Right atrium auricular region (tissue), 2 donors: ENCODE measurements at regions not wholly inside any gene's neighbourhood (a gene's known extent, or its start where the extent isn't known, plus 50 kb on each side); places are given as distances from the start of the nearest gene placed in this dataset.
A peak's percentile ranks its signal among the peaks of the same experiment; 100 is the strongest.

Experiments
- DNase-seq: peaks from one replicate; pipeline ENCODE4 v3.0.0-alpha.2; 2019; ENCODE audit warnings: low spot score
- H3K27ac ChIP-seq, 2 donors: fragments of 200-600 bp; sonication (generic); 1 replicate in 1 of 2; 2 replicates in 1 of 2; pipeline ENCODE4 v1.5.1; 2016 to 2019
- H3K27me3 ChIP-seq, 2 donors: fragments of 200-600 bp; sonication (generic); one replicate each; pipeline versions ENCODE4 v1.5.1 to v1.6.0; 2017 to 2019
- H3K36me3 ChIP-seq: fragments of 200-600 bp; sonication (generic); one replicate; pipeline ENCODE4 v1.5.1; 2016
- H3K4me1 ChIP-seq, 2 donors: fragments of 200-600 bp; sonication (generic); one replicate each; pipeline versions ENCODE4 v1.5.1 to v1.6.0; 2017 to 2019
- H3K4me3 ChIP-seq, 2 donors: fragments of 200-600 bp; sonication (generic); 1 replicate in 1 of 2; 2 replicates in 1 of 2; pipeline ENCODE4 v1.5.1; 2017 to 2019; ENCODE audit warnings: mild to moderate bottlenecking in 1 of 2, moderate library complexity in 1 of 2
- H3K9me3 ChIP-seq, 2 donors: fragments of 200-600 bp; sonication (generic); one replicate each; pipeline ENCODE4 v1.5.1; 2019
- TF ChIP-seq, protein P1 (sequence below), 2 donors: fragments of 200-600 bp; sonication (generic); IDR thresholded peaks; one replicate each; pipeline ENCODE4 v1.5.1; 2019; ENCODE audit warnings: antibody characterized with exemption in 2 of 2

DNA sequence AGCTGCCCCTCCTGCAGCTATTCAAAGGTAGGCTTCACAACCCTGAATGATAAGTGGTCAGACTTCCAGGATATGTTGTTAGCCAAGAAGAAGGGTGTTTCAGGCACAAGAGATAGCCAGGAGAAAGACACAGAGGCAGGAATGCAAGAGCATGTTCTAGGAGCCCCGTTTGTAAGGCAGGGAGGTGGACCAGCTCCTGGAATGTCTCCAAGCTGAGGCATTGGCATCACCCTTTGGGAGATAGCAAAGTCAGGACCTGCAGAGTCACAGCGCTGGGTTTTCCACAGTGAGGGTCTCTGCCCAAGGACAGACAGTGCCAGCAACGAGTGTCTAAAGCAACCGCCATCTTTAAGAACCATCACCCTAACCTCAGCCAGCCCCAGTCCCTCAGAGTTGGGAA is 484.5 kb upstream of the ZMIZ1 start:
- Histone ChIP-seq H3K36me3 (no peaks in the 10 kb centered on the region), H3K4me1 (peaks cover 0 to 32% of the 10 kb centered on the region in 2 donors), H3K4me3 (no peak overlapping the region), H3K27me3 (no peaks in the 10 kb centered on the region), H3K9me3 (no peaks in the 10 kb centered on the region), H3K27ac (no peak overlapping the region)
- TF ChIP-seq, protein P1, sequence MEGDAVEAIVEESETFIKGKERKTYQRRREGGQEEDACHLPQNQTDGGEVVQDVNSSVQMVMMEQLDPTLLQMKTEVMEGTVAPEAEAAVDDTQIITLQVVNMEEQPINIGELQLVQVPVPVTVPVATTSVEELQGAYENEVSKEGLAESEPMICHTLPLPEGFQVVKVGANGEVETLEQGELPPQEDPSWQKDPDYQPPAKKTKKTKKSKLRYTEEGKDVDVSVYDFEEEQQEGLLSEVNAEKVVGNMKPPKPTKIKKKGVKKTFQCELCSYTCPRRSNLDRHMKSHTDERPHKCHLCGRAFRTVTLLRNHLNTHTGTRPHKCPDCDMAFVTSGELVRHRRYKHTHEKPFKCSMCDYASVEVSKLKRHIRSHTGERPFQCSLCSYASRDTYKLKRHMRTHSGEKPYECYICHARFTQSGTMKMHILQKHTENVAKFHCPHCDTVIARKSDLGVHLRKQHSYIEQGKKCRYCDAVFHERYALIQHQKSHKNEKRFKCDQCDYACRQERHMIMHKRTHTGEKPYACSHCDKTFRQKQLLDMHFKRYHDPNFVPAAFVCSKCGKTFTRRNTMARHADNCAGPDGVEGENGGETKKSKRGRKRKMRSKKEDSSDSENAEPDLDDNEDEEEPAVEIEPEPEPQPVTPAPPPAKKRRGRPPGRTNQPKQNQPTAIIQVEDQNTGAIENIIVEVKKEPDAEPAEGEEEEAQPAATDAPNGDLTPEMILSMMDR (IDR thresholded peaks at IDR 0.05): no peak
- DNase-seq: no peak

GRCh38 chr10:78584681-78585080 is 484.1 kb upstream of the ZMIZ1 start:
- Histone ChIP-seq H3K9me3 (peaks cover 0 to 2% of the 10 kb centered on the region in 2 donors), H3K27ac (no peak overlapping the region), H3K4me3 (no peak overlapping the region), H3K27me3 (no peaks in the 10 kb centered on the region), H3K4me1 (peaks cover 0 to 30% of the 10 kb centered on the region in 2 donors), H3K36me3 (no peaks in the 10 kb centered on the region)
- TF ChIP-seq, protein P1 (IDR thresholded peaks at IDR 0.05): no peak
- DNase-seq: no peak

DNA sequence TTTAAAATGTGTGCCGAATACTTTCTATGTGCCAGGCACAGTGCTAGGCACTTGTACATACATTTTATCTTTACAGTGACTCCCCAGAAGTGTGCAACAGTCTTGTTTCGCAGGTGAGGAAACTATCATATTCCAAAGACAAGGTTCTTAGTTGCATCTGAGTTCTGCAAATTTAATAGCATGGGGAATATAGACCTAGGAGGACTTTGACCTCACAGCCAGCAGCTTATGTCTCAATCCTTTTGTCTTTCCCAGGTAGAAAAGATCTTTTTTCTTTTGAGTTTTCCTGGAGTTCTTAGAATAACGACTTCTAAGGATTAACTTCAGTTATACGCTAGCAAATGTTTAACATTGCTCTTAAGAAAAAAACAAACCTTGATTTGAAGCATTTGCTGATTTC is 482.8 kb upstream of the ZMIZ1 start:
- no peak for DNase-seq
- H3K27me3 ChIP-seq: no peaks in the 10 kb centered on the region
- H3K27ac ChIP-seq: no peak overlapping the region
- H3K4me3 ChIP-seq: no peak overlapping the region
- peaks cover 0 to 24% of the 10 kb centered on the region in 2 donors for H3K4me1 ChIP-seq
- TF ChIP-seq, protein P1 (IDR thresholded peaks at IDR 0.05): no peak
- no peaks in the 10 kb centered on the region for H3K36me3 ChIP-seq
- H3K9me3 ChIP-seq: peaks cover 0 to 7% of the 10 kb centered on the region in 2 donors

GRCh38 chr10:78588194-78588811 is 480.5 kb upstream of the ZMIZ1 start:
- peak; percentile 79 for DNase-seq
- Histone ChIP-seq H3K9me3 (peaks cover 0 to 7% of the 10 kb centered on the region in 2 donors), H3K4me1 (peaks cover 0 to 24% of the 10 kb centered on the region in 2 donors), H3K36me3 (no peaks in the 10 kb centered on the region), H3K4me3 (no peak overlapping the region), H3K27ac (peak overlapping the region in 1 of 2 donors; percentile 83), H3K27me3 (no peaks in the 10 kb centered on the region)
- TF ChIP-seq, protein P1 (IDR thresholded peaks at IDR 0.05): no peak

DNA sequence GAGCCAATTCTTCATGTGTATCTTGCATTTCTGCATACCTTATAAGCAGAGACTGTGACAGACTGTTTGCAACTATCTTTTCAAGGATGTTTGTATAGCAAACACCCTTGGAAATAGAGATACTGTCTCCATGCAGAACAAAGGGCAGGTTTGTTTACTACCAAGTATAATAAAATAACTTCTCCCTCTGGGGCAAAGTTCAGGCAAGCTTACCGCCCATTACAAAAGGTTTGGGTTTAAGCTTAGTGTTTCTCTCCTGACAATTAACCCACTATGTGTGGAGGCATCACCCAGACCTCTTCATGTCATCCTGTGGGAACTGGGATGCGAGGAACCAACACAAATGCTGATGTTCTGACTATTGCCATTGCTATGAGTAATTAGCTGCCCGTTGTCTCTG is 479.1 kb upstream of the ZMIZ1 start:
- Histone ChIP-seq H3K27me3 (no peaks in the 10 kb centered on the region), H3K4me1 (peaks cover 0 to 17% of the 10 kb centered on the region in 2 donors), H3K36me3 (no peaks in the 10 kb centered on the region), H3K9me3 (peaks cover 0 to 7% of the 10 kb centered on the region in 2 donors), H3K27ac (no peak overlapping the region), H3K4me3 (no peak overlapping the region)
- TF ChIP-seq, protein P1 (IDR thresholded peaks at IDR 0.05): no peak
- peak; percentile 23 for DNase-seq

- no peak overlapping the region for H3K4me3 ChIP-seq
Measured at GRCh38 chr10:78591066-78591465, 477.7 kb upstream of the ZMIZ1 start.

More at GRCh38 chr10:78591066-78591465, 477.7 kb upstream of the ZMIZ1 start:
- no peaks in the 10 kb centered on the region for H3K36me3 ChIP-seq
- no peak for DNase-seq
- H3K27me3 ChIP-seq: no peaks in the 10 kb centered on the region
- H3K9me3 ChIP-seq: peaks cover 0 to 7% of the 10 kb centered on the region in 2 donors
- H3K4me1 ChIP-seq: peaks cover 0 to 15% of the 10 kb centered on the region in 2 donors
- TF ChIP-seq, protein P1 (IDR thresholded peaks at IDR 0.05): no peak
- no peak overlapping the region for H3K27ac ChIP-seq
